ENCODE measurements at regions not wholly inside any gene's neighbourhood (a gene's known extent, or its start where the extent isn't known, plus 50 kb on each side); places are given as distances from the start of the nearest gene placed in this dataset.
"Not testable (repeated sequence)": the region's sequence is repeated elsewhere in the genome, so short reads cannot be mapped to it uniquely, and the experiment has no call there.

DNA sequence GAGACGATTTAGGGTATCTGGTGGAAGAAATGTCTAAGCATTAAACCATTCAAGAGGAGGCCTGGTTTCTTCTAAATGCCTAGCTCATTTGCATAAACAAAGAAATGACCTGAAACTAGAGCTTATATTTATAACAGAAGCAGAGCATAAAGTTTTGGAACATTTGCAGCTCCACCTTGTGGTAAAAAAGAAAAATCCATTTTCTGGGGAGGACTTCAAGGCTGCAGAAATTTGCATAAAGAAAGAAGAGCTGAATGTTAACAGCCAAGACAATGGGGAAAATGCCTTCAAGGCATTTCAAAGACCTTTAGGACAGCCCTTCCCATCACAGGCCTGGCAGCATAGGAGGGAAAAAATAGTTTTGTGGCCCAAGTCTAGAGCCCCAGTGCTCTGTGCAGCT is 362.0 kb downstream of the ZNF248 start:
- H3K9me2 ChIP-seq (ENCODE audit: insufficient read depth), result no peaks in the 10 kb centered on the region
- TF ChIP-seq POLR2AphosphoS5 (IDR thresholded peaks at IDR 0.05; ENCODE audit: low read depth), result no peak
- no peak for TF ChIP-seq EZH2phosphoT487 (IDR thresholded peaks at IDR 0.05; ENCODE audit: unreplicated experiment)
- no peak for TF ChIP-seq EZH2 (IDR thresholded peaks at IDR 0.05; ENCODE audit: low read depth, unreplicated experiment)
- TF ChIP-seq JUNB (IDR thresholded peaks at IDR 0.05; ENCODE audit: unreplicated experiment), result no peak
- no peak for TF ChIP-seq ZNF462 (CRISPR knock-in tag; IDR thresholded peaks at IDR 0.05)
- no peak for TF ChIP-seq ETS1 (IDR thresholded peaks at IDR 0.05)
- no peak for TF ChIP-seq ZNF114 (CRISPR knock-in tag; IDR thresholded peaks at IDR 0.05)
- TF ChIP-seq STAT1 (IDR thresholded peaks at IDR 0.05; ENCODE audit: unreplicated experiment), result no peak
- H3K4me2 ChIP-seq, result no peak overlapping the region
- no peak overlapping the region for H3K4me3 ChIP-seq
- Mint-ChIP-seq H3K27ac (no peak overlapping the region), H3K9me3 (peaks cover 86% of the 10 kb centered on the region), H3K4me1 (no peaks in the 10 kb centered on the region), H3K36me3 (ENCODE audit: low read depth) (peaks cover 28% of the 10 kb centered on the region; the same call in 2 of the 3 replicates), H3K4me3 (no peak overlapping the region), H3K27me3 (ENCODE audit: insufficient read depth, low read depth, poor library complexity) (no peaks in the 10 kb centered on the region)
- no peak overlapping the region for H3K27ac ChIP-seq (ENCODE audit: low read depth)
- H3K79me2 ChIP-seq (replicated peaks; ENCODE audit: insufficient read depth), result no peaks in the 10 kb centered on the region
- DNase-seq (ENCODE audit: low spot score) (no peak), ATAC-seq (no peak)
- no peaks in the 10 kb centered on the region for H3K4me1 ChIP-seq (ENCODE audit: insufficient read depth)
- no peaks in the 10 kb centered on the region; the same call in 1 of the 2 replicates for H3K36me3 ChIP-seq (ENCODE audit: insufficient read depth)
- H2AFZ ChIP-seq, result no peak overlapping the region
- H4K20me1 ChIP-seq (replicated peaks; ENCODE audit: insufficient read depth), result no peaks in the 10 kb centered on the region
- H3K27me3 ChIP-seq (ENCODE audit: insufficient read depth), result no peaks in the 10 kb centered on the region
- H3F3A ChIP-seq (replicated peaks; ENCODE audit: low read depth), result no peaks in the 10 kb centered on the region

DNA sequence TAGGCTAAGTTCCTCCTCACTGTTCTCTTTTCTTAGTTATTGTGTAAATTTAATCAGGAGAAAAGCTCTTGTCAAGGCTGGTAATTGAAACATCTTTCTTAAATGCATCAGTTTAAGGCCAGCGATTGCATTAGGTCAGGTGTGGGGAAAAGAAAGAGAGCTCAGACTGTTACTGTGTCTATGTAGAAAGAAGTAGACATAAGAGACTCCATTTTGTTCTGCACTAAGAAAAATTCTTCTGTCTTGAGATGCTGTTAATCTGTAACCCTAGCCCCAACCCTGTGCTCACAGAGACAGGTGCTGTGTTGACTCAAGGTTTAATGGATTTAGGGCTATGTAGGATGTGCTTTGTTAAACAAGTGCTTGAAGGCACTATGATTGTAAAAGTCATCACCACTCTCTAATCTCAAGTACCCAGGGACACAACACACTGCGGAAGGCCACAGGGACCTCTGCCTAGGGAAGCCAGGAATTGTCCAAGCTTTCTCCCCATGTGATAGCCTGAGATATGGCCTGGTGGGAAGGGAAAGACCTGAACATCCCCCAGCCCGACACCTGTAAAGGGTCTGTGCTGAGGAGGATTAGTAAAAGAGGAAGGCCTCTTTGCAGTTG is 364.1 kb downstream of the ZNF248 start:
- peaks cover 97% of the 10 kb centered on the region for H3K9me3 Mint-ChIP-seq

More for the DNA sequence above, 364.1 kb downstream of the ZNF248 start:
- not testable (repeated sequence) for H3K27ac Mint-ChIP-seq; H3K4me2 ChIP-seq; H3K4me1 ChIP-seq (ENCODE audit: insufficient read depth); ATAC-seq; H3K4me3 Mint-ChIP-seq; H3K36me3 ChIP-seq (ENCODE audit: insufficient read depth); H3K27me3 ChIP-seq (ENCODE audit: insufficient read depth); H3K79me2 ChIP-seq (replicated peaks; ENCODE audit: insufficient read depth); DNase-seq (ENCODE audit: low spot score); H4K20me1 ChIP-seq (replicated peaks; ENCODE audit: insufficient read depth); H3K4me1 Mint-ChIP-seq; H3K27ac ChIP-seq (ENCODE audit: low read depth); H3K4me3 ChIP-seq; H3K27me3 Mint-ChIP-seq (ENCODE audit: insufficient read depth, low read depth, poor library complexity); H2AFZ ChIP-seq; H3K9me2 ChIP-seq (ENCODE audit: insufficient read depth); H3F3A ChIP-seq (replicated peaks; ENCODE audit: low read depth)
- H3K36me3 Mint-ChIP-seq (ENCODE audit: low read depth), result peaks cover 40% of the 10 kb centered on the region
